ENCODE measurements at regions not wholly inside any gene's neighbourhood (a gene's known extent, or its start where the extent isn't known, plus 50 kb on each side); places are given as distances from the start of the nearest gene placed in this dataset.

DNA sequence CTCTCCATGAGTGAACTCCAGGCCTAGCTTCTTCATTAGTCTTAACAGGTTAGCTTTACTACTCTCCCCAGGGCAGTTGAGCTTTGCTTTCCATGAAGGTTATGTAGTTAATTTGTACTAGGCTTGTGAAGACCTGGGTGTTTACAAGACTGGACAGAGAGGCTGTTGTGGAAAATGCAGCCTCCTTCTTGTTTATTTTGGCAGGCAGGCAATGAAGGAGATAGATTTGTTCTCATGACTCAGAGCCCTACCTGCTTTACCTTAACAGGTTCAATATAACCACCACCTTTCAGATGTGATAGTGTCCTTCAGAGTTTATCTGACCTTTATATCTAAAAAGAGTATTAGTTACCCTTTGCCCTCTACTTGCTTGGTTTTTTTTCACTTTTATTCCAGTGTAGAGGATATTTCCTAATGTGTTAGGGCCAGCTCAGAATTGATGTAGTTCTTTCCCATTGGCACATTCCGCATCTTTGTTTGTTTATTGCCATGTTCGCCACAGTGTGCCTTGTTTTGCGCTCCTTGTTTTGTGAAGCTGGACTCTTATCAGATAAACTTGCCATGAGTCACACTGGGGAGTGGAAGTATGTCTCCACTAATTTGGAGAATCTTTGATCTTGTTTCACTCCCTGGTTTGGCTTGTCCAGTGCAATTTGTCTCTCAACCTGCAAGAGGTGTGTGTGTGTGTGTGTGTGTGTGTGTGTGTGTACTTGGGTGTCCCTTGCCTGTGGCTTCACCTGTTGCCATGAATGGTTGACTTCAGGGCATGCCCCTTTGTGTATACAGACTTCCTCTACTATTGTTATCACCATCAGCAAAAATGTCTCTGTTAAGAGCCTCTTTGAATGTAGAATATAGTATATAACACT is 87.4 kb upstream of the MACF1 start:
- H3K4me3 ChIP-seq (ENCODE audit: low read depth, low read length), result no peak overlapping the region
- H3K27ac ChIP-seq (ENCODE audit: low read depth), result no peak overlapping the region
- WGBS, result 80% methylated on average over 3 of the region's 3 CpGs
- no peak for DNase-seq (ENCODE audit: extremely low spot score)
- H3K4me1 ChIP-seq (ENCODE audit: insufficient read depth), result no peaks in the 10 kb centered on the region
- H3K36me3 ChIP-seq (ENCODE audit: insufficient read depth), result no peaks in the 10 kb centered on the region

DNA sequence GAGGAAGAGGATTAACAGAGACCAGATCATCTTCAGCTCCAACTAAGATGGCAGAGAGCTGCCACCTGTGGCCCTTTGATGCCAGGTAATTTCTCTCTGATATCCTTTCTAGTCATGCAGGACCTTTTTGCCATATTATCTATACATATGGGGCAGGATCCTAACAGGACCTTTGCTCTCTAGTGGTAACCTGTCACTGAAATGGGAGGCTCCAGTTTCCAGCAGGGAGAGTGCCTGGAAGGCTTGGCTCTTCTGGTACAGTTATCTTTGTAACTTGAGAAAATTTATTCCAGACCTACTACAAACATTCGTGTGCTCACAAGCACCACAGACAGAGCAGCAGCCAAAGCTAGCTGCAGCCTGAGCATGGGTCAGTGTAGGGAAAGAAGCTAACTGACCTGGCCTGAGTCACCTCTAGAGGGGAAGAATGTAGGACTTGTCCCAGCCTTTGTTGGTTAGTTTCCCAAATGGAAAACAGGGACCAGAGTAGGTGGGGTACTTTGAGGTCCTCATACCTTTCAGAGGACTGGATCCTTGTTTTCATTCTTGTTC is 86.5 kb upstream of the MACF1 start:
- H3K4me1 ChIP-seq (ENCODE audit: insufficient read depth), result no peaks in the 10 kb centered on the region

GRCh38 chr1:39122056-39122455 is 82.4 kb upstream of the MACF1 start:
- no peak for DNase-seq (ENCODE audit: extremely low spot score)
- Histone ChIP-seq H3K27ac (ENCODE audit: low read depth) (no peak overlapping the region), H3K4me1 (ENCODE audit: insufficient read depth) (no peaks in the 10 kb centered on the region), H3K36me3 (ENCODE audit: insufficient read depth) (peaks cover 2% of the 10 kb centered on the region), H3K4me3 (ENCODE audit: low read depth, low read length) (no peak overlapping the region)
- WGBS, result 98% methylated on average over 6 of the region's 6 CpGs

More for the DNA sequence above, 86.5 kb upstream of the MACF1 start:
- Histone ChIP-seq H3K4me3 (ENCODE audit: low read depth, low read length) (no peak overlapping the region), H3K36me3 (ENCODE audit: insufficient read depth) (peaks cover 2% of the 10 kb centered on the region), H3K27ac (ENCODE audit: low read depth) (no peak overlapping the region)
- DNase-seq (ENCODE audit: extremely low spot score), result no peak
- WGBS, result 28% methylated on average over 1 of the region's 1 CpG

DNA sequence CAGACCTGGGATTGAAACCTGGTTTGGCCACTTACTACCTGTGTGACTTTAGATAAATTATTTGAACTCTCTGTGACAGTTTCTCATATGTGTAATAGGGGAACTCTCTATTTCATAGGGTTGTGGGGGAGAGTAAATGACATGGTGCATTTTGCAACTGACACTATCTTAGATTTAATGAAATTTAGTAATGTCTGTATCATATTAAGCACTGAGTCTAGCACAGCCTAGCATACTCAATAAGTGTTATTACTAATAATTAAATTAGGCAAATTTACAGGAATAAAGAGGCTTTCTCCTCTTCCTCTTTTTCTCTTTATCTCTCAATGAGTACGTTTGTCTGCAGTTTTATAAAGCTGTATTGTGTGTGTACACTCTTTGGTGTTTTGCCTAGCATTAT is 80.2 kb upstream of the MACF1 start:
- no peaks in the 10 kb centered on the region for H3K4me1 ChIP-seq (ENCODE audit: insufficient read depth)
- no peak overlapping the region for H3K27ac ChIP-seq (ENCODE audit: low read depth)
- DNase-seq (ENCODE audit: extremely low spot score), result no peak
- WGBS, result 79% methylated on average over 1 of the region's 1 CpG
- H3K4me3 ChIP-seq (ENCODE audit: low read depth, low read length), result no peak overlapping the region
- peaks cover 2% of the 10 kb centered on the region for H3K36me3 ChIP-seq (ENCODE audit: insufficient read depth)

GRCh38 chr1:39127513-39127912 is 77.0 kb upstream of the MACF1 start:
- peaks cover 1% of the 10 kb centered on the region for H3K36me3 ChIP-seq (ENCODE audit: insufficient read depth)
- H3K27ac ChIP-seq (ENCODE audit: low read depth), result no peak overlapping the region
- H3K4me3 ChIP-seq (ENCODE audit: low read depth, low read length), result no peak overlapping the region
- no peak for DNase-seq (ENCODE audit: extremely low spot score)
- no peaks in the 10 kb centered on the region for H3K4me1 ChIP-seq (ENCODE audit: insufficient read depth)

DNA sequence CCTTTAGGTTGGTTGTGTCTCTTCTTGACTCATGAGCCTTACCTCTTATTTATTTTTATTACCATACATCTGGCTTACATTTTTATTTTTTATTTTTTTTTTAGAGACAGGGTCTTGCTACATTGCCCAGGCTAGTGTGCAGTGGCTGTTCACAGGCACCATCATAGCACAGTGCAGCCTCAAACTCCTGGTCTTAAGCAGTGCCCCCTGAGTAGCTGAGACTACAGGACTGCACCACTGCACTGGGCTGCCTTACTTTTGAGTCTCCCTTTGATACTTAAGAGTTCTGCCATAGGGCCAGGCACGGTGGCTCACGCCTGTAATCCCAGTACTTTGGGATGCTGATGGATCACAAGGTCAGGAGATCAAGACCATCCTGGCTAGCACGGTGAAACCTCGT is 76.4 kb upstream of the MACF1 start:
- no peak for DNase-seq (ENCODE audit: extremely low spot score)
- H3K4me3 ChIP-seq (ENCODE audit: low read depth, low read length), result no peak overlapping the region
- H3K4me1 ChIP-seq (ENCODE audit: insufficient read depth), result no peaks in the 10 kb centered on the region
- no peaks in the 10 kb centered on the region for H3K36me3 ChIP-seq (ENCODE audit: insufficient read depth)
- H3K27ac ChIP-seq (ENCODE audit: low read depth), result no peak overlapping the region
- WGBS, result 66% methylated on average over 4 of the region's 4 CpGs

DNA sequence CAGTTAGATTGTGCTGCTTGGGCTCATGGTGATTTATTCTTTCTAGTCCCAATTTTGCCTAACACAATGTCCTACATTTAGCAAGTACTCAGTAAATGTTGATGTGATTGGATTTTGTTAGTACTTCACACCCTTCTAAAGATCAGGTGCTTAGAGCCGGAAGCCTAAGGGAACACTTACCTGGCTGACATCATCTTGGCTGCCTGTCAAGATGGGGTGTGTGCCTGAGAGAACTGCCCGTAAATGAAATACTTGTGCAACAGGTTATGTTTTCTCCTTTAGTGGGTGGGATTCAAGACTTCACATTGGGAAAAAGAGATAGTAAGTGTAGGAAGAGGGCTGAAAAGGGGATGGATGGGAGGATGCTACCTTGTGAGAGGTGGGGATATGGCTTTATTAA is 75.5 kb upstream of the MACF1 start:
- 78% methylated on average over 2 of the region's 2 CpGs for WGBS
- DNase-seq (ENCODE audit: extremely low spot score), result peak; percentile 69
- H3K4me3 ChIP-seq (ENCODE audit: low read depth, low read length), result no peak overlapping the region
- H3K36me3 ChIP-seq (ENCODE audit: insufficient read depth), result no peaks in the 10 kb centered on the region
- H3K27ac ChIP-seq (ENCODE audit: low read depth), result peak overlapping the region; percentile 34
- no peaks in the 10 kb centered on the region for H3K4me1 ChIP-seq (ENCODE audit: insufficient read depth)

- no peak overlapping the region for H3K4me3 ChIP-seq (ENCODE audit: low read depth, low read length)
- H3K27ac ChIP-seq (ENCODE audit: low read depth), result no peak overlapping the region
- no peak for DNase-seq (ENCODE audit: extremely low spot score)
- H3K4me1 ChIP-seq (ENCODE audit: insufficient read depth), result no peaks in the 10 kb centered on the region
- H3K36me3 ChIP-seq (ENCODE audit: insufficient read depth), result no peaks in the 10 kb centered on the region
These were observed 75.0 kb upstream of the MACF1 start for GRCh38 chr1:39129514-39129913.

DNA sequence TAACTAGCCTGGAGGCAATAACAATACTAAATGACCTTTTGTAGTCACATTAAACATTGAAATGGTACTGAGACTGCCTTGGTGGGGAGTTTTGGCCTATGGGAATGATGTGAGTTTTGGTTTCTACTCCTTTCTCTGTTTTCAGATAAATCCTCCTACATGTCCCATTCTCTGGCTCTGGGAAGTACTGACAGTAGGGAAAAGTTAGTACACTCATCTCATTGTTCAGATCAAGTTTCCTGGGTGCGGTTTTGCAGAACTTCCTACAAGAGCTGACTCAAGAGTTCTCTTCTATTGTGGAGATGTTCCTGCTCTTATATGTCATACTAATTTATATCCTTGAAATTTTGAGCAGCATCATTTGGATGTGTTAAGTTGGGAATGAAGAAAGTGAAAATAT is 74.2 kb upstream of the MACF1 start:
- Histone ChIP-seq H3K4me3 (ENCODE audit: low read depth, low read length) (no peak overlapping the region), H3K4me1 (ENCODE audit: insufficient read depth) (no peaks in the 10 kb centered on the region), H3K27ac (ENCODE audit: low read depth) (no peak overlapping the region), H3K36me3 (ENCODE audit: insufficient read depth) (no peaks in the 10 kb centered on the region)
- 46% methylated on average over 1 of the region's 1 CpG for WGBS
- DNase-seq (ENCODE audit: extremely low spot score), result no peak

DNA sequence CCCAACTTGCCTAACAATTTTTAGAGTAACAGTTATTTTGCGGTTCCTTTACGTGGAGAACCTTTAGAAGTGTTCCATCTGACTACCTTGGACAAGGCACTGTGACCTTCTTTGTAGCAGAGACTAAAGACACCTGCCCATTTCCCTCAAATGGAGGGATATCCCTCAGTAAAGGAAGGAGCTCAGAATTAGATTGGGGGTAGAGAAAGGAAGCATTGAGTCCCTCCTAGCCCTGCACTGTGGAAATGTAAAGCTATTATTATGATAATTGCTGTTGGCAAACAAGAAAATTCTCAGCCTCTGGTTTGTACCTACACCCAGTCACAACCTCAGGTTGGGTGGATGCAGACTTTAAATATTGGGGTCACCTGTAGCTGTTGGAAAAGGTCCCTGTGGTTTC is 72.6 kb upstream of the MACF1 start:
- H3K4me1 ChIP-seq (ENCODE audit: insufficient read depth), result no peaks in the 10 kb centered on the region

DNA sequence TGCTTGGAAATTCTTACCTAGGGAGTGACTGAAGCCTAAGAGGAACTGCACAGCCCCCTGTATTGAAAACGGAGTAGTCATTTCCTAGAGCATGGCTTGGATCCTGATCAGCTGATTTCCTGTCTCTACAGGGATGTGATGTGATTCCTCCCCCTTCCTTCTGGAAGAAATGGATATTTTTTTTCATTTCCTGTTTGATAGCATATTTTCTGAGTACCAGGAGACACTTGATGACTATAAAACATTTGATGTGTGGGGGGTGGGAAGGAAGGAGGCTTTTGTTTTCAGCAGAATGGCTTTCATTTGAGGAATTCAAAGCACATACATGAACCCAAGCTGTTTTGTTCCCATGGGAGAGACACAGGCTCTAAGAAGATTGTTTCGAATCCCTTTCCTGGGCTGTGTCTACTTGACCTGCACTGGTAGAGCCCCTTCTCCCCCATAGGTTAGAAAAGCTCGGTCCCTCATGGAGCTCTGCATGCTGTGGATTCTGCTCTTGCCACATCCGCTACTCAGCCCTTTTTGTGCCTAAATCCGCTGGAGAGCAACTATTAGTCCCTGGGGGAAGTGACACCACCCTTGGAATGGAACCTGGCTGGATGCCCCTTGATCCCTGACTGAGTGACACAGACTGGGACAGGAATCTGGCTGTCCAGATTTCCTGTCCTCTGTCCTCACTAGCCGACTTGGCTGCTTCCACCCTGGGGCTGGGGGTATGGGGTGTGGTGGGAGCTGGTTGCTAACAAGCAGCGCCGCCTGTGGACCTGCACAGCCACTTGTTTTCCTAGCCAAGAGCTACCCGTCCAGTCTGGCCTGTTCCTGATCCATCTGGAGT is 71.8 kb upstream of the MACF1 start:
- 65% methylated on average over 9 of the region's 9 CpGs for WGBS
- no peak overlapping the region for H3K4me3 ChIP-seq (ENCODE audit: low read depth, low read length)
- no peaks in the 10 kb centered on the region for H3K36me3 ChIP-seq (ENCODE audit: insufficient read depth)
- no peaks in the 10 kb centered on the region for H3K4me1 ChIP-seq (ENCODE audit: insufficient read depth)
- no peak overlapping the region for H3K27ac ChIP-seq (ENCODE audit: low read depth)
- no peak for DNase-seq (ENCODE audit: extremely low spot score)

More for the DNA sequence above, 72.6 kb upstream of the MACF1 start:
- Histone ChIP-seq H3K36me3 (ENCODE audit: insufficient read depth) (no peaks in the 10 kb centered on the region), H3K27ac (ENCODE audit: low read depth) (no peak overlapping the region), H3K4me3 (ENCODE audit: low read depth, low read length) (no peak overlapping the region)
- DNase-seq (ENCODE audit: extremely low spot score), result no peak
- WGBS, result 87% methylated on average over 2 of the region's 2 CpGs

- Histone ChIP-seq H3K36me3 (ENCODE audit: insufficient read depth) (no peaks in the 10 kb centered on the region), H3K4me3 (ENCODE audit: low read depth, low read length) (no peak overlapping the region), H3K27ac (ENCODE audit: low read depth) (no peak overlapping the region), H3K4me1 (ENCODE audit: insufficient read depth) (no peaks in the 10 kb centered on the region)
- no peak for DNase-seq (ENCODE audit: extremely low spot score)
- WGBS, result 79% methylated on average over 1 of the region's 1 CpG
These were observed 71.2 kb upstream of the MACF1 start for GRCh38 chr1:39133340-39133684.

DNA sequence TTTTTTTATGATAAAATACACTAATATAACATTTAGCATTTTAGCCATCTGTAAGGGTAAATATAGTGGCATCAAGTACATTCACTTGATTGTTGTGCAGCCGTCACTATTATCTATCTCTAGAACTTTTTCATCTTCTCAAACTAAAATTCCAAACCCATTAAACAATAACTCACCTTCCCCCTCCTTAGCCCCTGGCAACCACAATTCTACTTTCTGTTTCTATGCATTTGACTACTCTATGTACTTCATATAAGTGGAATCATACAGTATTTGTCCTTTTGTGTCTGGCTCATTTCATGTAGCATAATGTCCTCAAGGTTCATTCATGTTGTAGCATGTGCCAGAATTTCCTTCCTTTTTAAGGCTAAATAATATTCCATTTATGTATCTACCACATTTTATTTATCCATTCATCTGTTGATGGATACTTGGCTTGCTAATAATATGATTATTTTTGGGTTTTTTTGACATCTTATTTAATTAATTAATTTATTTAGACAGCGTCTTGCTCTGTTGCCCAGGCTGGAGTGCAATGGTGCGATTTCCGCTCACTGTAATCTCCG is 69.6 kb upstream of the MACF1 start:
- Histone ChIP-seq H3K36me3 (ENCODE audit: insufficient read depth) (no peaks in the 10 kb centered on the region), H3K27ac (ENCODE audit: low read depth) (no peak overlapping the region), H3K4me1 (ENCODE audit: insufficient read depth) (no peaks in the 10 kb centered on the region), H3K4me3 (ENCODE audit: low read depth, low read length) (no peak overlapping the region)
- DNase-seq (ENCODE audit: extremely low spot score), result no peak
- 95% methylated on average over 5 of the region's 5 CpGs for WGBS

DNA sequence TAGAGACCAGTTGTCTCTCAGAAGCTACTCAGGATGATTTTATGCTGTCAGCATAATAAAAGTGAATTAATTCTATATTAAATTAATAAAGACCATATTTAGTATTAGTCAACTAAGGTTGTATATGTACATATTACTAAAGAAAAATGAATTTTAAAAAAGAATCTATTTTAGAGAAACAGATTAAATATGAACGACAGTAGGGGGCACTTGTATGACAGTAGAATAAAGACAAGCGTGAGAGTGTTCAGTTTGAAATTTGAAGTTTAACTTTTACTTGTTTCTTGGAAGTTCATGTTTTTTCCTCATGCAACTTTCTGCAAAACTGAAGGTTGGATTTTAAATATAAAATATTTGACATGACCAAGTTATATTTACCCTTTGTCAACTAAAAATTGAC is 67.9 kb upstream of the MACF1 start:
- Histone ChIP-seq H3K4me1 (ENCODE audit: insufficient read depth) (no peaks in the 10 kb centered on the region), H3K36me3 (ENCODE audit: insufficient read depth) (no peaks in the 10 kb centered on the region), H3K27ac (ENCODE audit: low read depth) (no peak overlapping the region), H3K4me3 (ENCODE audit: low read depth, low read length) (no peak overlapping the region)
- DNase-seq (ENCODE audit: extremely low spot score), result no peak
- 74% methylated on average over 2 of the region's 2 CpGs for WGBS

Measured in urinary bladder (tissue), 3 donors.